ENCODE measurements at regions not wholly inside any gene's neighbourhood (a gene's known extent, or its start where the extent isn't known, plus 50 kb on each side); places are given as distances from the start of the nearest gene placed in this dataset.
A peak's percentile ranks its signal among the peaks of the same experiment; 100 is the strongest.

DNA sequence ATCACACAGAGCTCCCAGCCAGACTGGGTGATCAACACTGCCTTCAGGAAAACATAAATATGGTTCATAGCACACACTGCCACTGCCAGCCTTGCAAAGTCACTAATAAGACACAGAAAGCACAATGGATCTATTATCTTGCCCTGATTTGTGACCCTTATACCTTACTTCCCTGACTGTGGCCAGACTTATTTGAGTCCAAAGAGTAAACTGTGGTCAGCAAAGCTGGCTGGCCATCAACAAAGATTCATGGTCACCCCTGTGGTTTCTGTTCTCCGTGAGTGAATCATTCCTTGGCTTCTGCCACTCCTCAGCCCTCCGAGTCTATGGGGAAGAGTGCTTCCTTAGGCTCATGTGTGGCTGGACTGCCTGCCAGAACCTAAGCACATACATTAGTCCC lies 437.7 kb downstream of the RAP2B start:
- no peaks in the 10 kb centered on the region for H3K27me3 ChIP-seq
- peak in 4 of 8 donors; percentile 22 to 84 (median 35) for ATAC-seq
- intact Hi-C loops (cut with DNase I), result loop anchor here in 8 of 10 donors (5.0 to 10.0 kb wide), 7 partner anchors 305 to 572 kb away; partner anchors contain the start of gene RAP2B (in 1 of the 8)
- TF ChIP-seq, protein P1, sequence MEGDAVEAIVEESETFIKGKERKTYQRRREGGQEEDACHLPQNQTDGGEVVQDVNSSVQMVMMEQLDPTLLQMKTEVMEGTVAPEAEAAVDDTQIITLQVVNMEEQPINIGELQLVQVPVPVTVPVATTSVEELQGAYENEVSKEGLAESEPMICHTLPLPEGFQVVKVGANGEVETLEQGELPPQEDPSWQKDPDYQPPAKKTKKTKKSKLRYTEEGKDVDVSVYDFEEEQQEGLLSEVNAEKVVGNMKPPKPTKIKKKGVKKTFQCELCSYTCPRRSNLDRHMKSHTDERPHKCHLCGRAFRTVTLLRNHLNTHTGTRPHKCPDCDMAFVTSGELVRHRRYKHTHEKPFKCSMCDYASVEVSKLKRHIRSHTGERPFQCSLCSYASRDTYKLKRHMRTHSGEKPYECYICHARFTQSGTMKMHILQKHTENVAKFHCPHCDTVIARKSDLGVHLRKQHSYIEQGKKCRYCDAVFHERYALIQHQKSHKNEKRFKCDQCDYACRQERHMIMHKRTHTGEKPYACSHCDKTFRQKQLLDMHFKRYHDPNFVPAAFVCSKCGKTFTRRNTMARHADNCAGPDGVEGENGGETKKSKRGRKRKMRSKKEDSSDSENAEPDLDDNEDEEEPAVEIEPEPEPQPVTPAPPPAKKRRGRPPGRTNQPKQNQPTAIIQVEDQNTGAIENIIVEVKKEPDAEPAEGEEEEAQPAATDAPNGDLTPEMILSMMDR (IDR thresholded peaks at IDR 0.05), result no peak
- no peaks in the 10 kb centered on the region for H3K9me3 ChIP-seq
- H3K4me3 ChIP-seq, result no peak overlapping the region
- H3K4me1 ChIP-seq, result peaks cover 0 to 28% (median 18%) of the 10 kb centered on the region in 9 donors
- WGBS, 2 donors, result 35 to 42% methylated on average over 2 of the region's 2 CpGs
- H3K36me3 ChIP-seq, result no peaks in the 10 kb centered on the region
- DNase-seq, result no peak
- peak overlapping the region in 1 of 10 donors; percentile 75 for H3K27ac ChIP-seq

DNA sequence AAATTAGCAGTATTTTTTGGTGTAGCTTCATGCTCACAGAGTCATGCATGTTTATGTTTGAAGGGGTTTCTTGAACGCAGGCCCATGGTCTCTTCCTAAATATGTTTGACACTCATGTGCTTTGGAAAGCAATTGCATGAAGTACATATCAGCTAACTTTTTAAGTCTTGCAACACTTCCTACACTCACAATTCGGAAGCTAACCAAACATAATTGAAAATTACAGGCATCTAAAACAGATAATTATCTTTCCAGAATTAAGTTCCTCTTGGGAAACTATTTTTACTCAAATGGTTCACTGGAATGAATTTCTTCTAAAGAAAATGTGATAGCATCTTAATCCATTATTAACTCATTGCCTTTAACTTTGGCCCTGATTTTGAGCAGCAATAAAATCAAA lies 438.9 kb downstream of the RAP2B start:
- no peaks in the 10 kb centered on the region for H3K9me3 ChIP-seq
- ATAC-seq (peak in 2 of 8 donors; percentile 41 to 42), DNase-seq (no peak)
- 49 to 61% methylated on average over 2 of the region's 2 CpGs for WGBS, 2 donors
- H3K4me3 ChIP-seq, result no peak overlapping the region
- peaks cover 0 to 28% (median 18%) of the 10 kb centered on the region in 9 donors for H3K4me1 ChIP-seq
- H3K27ac ChIP-seq, result peak overlapping the region in 7 of 10 donors; percentile 11 to 75 (median 62)
- intact Hi-C loops (cut with DNase I), result loop anchor here in 1 of 10 donors (10.0 kb wide), 1 partner anchor 556 kb away; no protein-coding TSS in a partner anchor
- H3K36me3 ChIP-seq, result no peaks in the 10 kb centered on the region
- H3K27me3 ChIP-seq, result no peaks in the 10 kb centered on the region
- TF ChIP-seq, protein P1 (IDR thresholded peaks at IDR 0.05), result no peak

GRCh38 chr3:153601374-153601853 lies 439.4 kb downstream of the RAP2B start:
- Histone ChIP-seq H3K36me3 (no peaks in the 10 kb centered on the region), H3K9me3 (no peaks in the 10 kb centered on the region), H3K27me3 (no peaks in the 10 kb centered on the region), H3K27ac (peak overlapping the region in 7 of 10 donors; percentile 59 to 75 (median 66)), H3K4me3 (no peak overlapping the region), H3K4me1 (peaks cover 0 to 28% (median 18%) of the 10 kb centered on the region in 9 donors)
- DNase-seq (no peak), ATAC-seq (peak in 5 of 8 donors; percentile 41 to 77 (median 63))
- intact Hi-C loops (cut with DNase I), result loop anchor here in 1 of 10 donors (10.0 kb wide), 1 partner anchor 557 kb away; no protein-coding TSS in a partner anchor
- TF ChIP-seq, protein P1 (IDR thresholded peaks at IDR 0.05), result no peak
- 67 to 71% methylated on average over 1 of the region's 1 CpG for whole genome bisulfite sequencing, 2 donors

DNA sequence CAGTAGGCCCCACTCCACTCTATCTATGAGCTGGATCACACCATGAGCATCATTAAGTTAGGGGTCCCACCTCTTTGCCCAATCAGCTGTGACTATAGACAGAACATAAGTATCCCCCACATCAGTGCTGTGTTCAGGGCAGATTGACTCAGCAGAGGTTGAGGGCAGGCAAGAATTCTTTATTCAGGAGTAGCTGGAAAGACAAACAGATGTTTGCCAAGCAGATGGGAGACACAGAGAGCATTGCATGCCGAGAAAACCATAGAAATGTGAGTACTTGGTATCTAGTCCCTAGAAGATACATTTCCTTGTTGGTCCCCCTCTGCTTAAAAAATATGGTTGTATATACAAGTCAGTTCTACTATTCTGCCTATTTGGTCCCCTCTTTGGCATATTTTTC lies 440.8 kb downstream of the RAP2B start:
- H3K27ac ChIP-seq, result no peak overlapping the region
- ATAC-seq (no peak), DNase-seq (no peak)
- 95 to 100% methylated on average over 1 of the region's 1 CpG for WGBS, 2 donors
- TF ChIP-seq, protein P1 (IDR thresholded peaks at IDR 0.05), result no peak
- H3K36me3 ChIP-seq, result no peaks in the 10 kb centered on the region
- H3K4me3 ChIP-seq, result no peak overlapping the region
- intact Hi-C loops (cut with DNase I), result loop anchor here in 1 of 10 donors (10.0 kb wide), 1 partner anchor 558 kb away; no protein-coding TSS in a partner anchor
- H3K27me3 ChIP-seq, result no peaks in the 10 kb centered on the region
- no peaks in the 10 kb centered on the region for H3K9me3 ChIP-seq
- peaks cover 0 to 28% (median 18%) of the 10 kb centered on the region in 9 donors for H3K4me1 ChIP-seq
